ENCODE measurements at regions not wholly inside any gene's neighbourhood (a gene's known extent, or its start where the extent isn't known, plus 50 kb on each side); places are given as distances from the start of the nearest gene placed in this dataset.

GRCh38 chr11:133710241-133710640 is 135.1 kb downstream of the SPATA19 start:
- H3K9me3 ChIP-seq, result no peaks in the 10 kb centered on the region
- 72 to 100% methylated on average over 1 to 3 of the region's 3 CpGs for WGBS, 2 donors (ENCODE audit: low coverage in 1 of 2)
- TF ChIP-seq POLR2AphosphoS5 (IDR thresholded peaks at IDR 0.05) (no peak), POLR2A (IDR thresholded peaks at IDR 0.05) (no peak), EP300 (IDR thresholded peaks at IDR 0.05) (no peak)
- TF ChIP-seq, protein P1, sequence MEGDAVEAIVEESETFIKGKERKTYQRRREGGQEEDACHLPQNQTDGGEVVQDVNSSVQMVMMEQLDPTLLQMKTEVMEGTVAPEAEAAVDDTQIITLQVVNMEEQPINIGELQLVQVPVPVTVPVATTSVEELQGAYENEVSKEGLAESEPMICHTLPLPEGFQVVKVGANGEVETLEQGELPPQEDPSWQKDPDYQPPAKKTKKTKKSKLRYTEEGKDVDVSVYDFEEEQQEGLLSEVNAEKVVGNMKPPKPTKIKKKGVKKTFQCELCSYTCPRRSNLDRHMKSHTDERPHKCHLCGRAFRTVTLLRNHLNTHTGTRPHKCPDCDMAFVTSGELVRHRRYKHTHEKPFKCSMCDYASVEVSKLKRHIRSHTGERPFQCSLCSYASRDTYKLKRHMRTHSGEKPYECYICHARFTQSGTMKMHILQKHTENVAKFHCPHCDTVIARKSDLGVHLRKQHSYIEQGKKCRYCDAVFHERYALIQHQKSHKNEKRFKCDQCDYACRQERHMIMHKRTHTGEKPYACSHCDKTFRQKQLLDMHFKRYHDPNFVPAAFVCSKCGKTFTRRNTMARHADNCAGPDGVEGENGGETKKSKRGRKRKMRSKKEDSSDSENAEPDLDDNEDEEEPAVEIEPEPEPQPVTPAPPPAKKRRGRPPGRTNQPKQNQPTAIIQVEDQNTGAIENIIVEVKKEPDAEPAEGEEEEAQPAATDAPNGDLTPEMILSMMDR (IDR thresholded peaks at IDR 0.05), result no peak
- no peaks in the 10 kb centered on the region for H3K36me3 ChIP-seq
- ATAC-seq, result no peak
- H3K4me3 ChIP-seq, result no peak overlapping the region
- no peaks in the 10 kb centered on the region for H3K4me1 ChIP-seq
- H3K27ac ChIP-seq, result no peak overlapping the region
- H3K27me3 ChIP-seq, result peaks cover 66% of the 10 kb centered on the region

GRCh38 chr11:133708547-133709051 is 136.7 kb downstream of the SPATA19 start:
- no peaks in the 10 kb centered on the region for H3K36me3 ChIP-seq
- WGBS, 2 donors (ENCODE audit: low coverage in 1 of 2), result 78 to 87% methylated on average over 5 of the region's 5 CpGs
- no peak overlapping the region for H3K27ac ChIP-seq
- no peak for ATAC-seq
- TF ChIP-seq EP300 (IDR thresholded peaks at IDR 0.05) (no peak), POLR2A (IDR thresholded peaks at IDR 0.05) (no peak), POLR2AphosphoS5 (IDR thresholded peaks at IDR 0.05) (no peak)
- TF ChIP-seq, protein P1 (IDR thresholded peaks at IDR 0.05), result no peak
- H3K4me3 ChIP-seq, result no peak overlapping the region
- H3K27me3 ChIP-seq, result peaks cover 54% of the 10 kb centered on the region
- H3K9me3 ChIP-seq, result no peaks in the 10 kb centered on the region
- no peaks in the 10 kb centered on the region for H3K4me1 ChIP-seq

- Histone ChIP-seq H3K4me1 (no peaks in the 10 kb centered on the region), H3K4me3 (no peak overlapping the region), H3K27me3 (peaks cover 41% of the 10 kb centered on the region), H3K36me3 (no peaks in the 10 kb centered on the region), H3K9me3 (no peaks in the 10 kb centered on the region), H3K27ac (no peak overlapping the region)
- TF ChIP-seq EP300 (IDR thresholded peaks at IDR 0.05), result no peak
- TF ChIP-seq POLR2AphosphoS5 (IDR thresholded peaks at IDR 0.05), result no peak
- TF ChIP-seq POLR2A (IDR thresholded peaks at IDR 0.05), result no peak
- TF ChIP-seq, protein P1 (IDR thresholded peaks at IDR 0.05), result no peak
- no peak for ATAC-seq
Observed at GRCh38 chr11:133706925-133707794, 138.2 kb downstream of the SPATA19 start.

- ATAC-seq, result no peak
- 94% methylated on average over 3 of the region's 3 CpGs for WGBS, 2 donors (ENCODE audit: low coverage in 1 of 2)
Observed at GRCh38 chr11:133705873-133706272, 139.4 kb downstream of the SPATA19 start.

More at GRCh38 chr11:133705873-133706272, 139.4 kb downstream of the SPATA19 start:
- Histone ChIP-seq H3K27me3 (peaks cover 33% of the 10 kb centered on the region), H3K4me3 (no peak overlapping the region), H3K36me3 (no peaks in the 10 kb centered on the region), H3K9me3 (no peaks in the 10 kb centered on the region), H3K4me1 (no peaks in the 10 kb centered on the region), H3K27ac (no peak overlapping the region)
- TF ChIP-seq EP300 (IDR thresholded peaks at IDR 0.05), result no peak
- TF ChIP-seq, protein P1 (IDR thresholded peaks at IDR 0.05), result no peak
- TF ChIP-seq POLR2AphosphoS5 (IDR thresholded peaks at IDR 0.05), result no peak
- no peak for TF ChIP-seq POLR2A (IDR thresholded peaks at IDR 0.05)
